ENCODE measurements at regions not wholly inside any gene's neighbourhood (a gene's known extent, or its start where the extent isn't known, plus 50 kb on each side); places are given as distances from the start of the nearest gene placed in this dataset.

DNA sequence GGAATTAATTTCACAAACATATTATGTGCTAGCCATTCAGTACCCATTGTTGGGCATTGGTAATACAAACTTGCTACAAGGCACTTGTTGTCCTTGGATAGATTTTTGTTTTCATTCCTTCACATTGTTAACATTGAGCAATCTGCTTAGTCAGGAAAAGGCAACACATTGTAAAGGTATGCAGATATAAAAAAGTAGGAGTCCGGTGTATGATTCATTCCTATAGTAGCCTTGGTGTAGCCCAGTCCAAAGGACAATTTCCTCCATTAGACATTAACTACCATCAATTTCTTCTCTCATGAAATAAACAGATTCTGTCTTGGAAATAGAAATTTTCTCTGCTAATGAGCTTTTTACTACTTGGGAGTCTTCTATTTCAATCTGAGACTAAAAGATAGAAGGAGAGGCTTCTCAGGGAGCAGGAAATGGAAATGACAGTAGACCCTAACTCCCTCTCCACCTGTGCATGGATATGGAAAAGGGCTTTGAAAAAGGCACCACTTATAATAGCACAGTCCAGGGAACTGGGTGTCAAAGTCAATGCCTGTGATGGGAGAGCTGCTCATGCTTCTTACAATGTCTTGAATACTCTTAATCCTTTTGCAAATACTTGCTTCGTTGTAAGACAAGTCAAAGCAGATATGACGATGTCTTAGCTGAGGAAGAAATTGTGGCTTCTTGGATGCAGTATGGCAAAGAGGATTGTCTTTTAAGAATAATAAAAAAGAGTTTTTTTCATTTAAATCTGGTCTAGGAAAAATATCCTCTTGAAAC lies 369.4 kb upstream of the CITED2 start:
- Histone ChIP-seq H2AFZ (replicated peaks) (no peak overlapping the region), H3K27ac (no peak overlapping the region), H3K9ac (no peak overlapping the region), H3F3A (ENCODE audit: low read depth) (no peaks in the 10 kb centered on the region), H4K20me1 (ENCODE audit: low read depth) (no peaks in the 10 kb centered on the region), H3K79me2 (ENCODE audit: low read depth) (no peaks in the 10 kb centered on the region), H3K27me3 (no peaks in the 10 kb centered on the region), H3K4me1 (no peaks in the 10 kb centered on the region), H3K4me3 (no peak overlapping the region), H3K36me3 (no peaks in the 10 kb centered on the region), H3K9me3 (ENCODE audit: low read depth) (no peaks in the 10 kb centered on the region), H3K4me2 (no peak overlapping the region)
- TF ChIP-seq EZH2phosphoT487 (IDR thresholded peaks at IDR 0.05): no peak
- TF ChIP-seq, protein P1, sequence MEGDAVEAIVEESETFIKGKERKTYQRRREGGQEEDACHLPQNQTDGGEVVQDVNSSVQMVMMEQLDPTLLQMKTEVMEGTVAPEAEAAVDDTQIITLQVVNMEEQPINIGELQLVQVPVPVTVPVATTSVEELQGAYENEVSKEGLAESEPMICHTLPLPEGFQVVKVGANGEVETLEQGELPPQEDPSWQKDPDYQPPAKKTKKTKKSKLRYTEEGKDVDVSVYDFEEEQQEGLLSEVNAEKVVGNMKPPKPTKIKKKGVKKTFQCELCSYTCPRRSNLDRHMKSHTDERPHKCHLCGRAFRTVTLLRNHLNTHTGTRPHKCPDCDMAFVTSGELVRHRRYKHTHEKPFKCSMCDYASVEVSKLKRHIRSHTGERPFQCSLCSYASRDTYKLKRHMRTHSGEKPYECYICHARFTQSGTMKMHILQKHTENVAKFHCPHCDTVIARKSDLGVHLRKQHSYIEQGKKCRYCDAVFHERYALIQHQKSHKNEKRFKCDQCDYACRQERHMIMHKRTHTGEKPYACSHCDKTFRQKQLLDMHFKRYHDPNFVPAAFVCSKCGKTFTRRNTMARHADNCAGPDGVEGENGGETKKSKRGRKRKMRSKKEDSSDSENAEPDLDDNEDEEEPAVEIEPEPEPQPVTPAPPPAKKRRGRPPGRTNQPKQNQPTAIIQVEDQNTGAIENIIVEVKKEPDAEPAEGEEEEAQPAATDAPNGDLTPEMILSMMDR (IDR thresholded peaks at IDR 0.05): no peak
- TF ChIP-seq EZH2 (IDR thresholded peaks at IDR 0.05): no peak
- Mint-ChIP-seq H3K4me1 (no peaks in the 10 kb centered on the region), H3K27me3 (ENCODE audit: insufficient read depth, low read depth) (no peaks in the 10 kb centered on the region), H3K9me3 (no peaks in the 10 kb centered on the region), H3K36me3 (no peaks in the 10 kb centered on the region), H3K27ac (no peak overlapping the region), H3K4me3 (no peak overlapping the region)
- no peak for DNase-seq (ENCODE audit: low spot score)

DNA sequence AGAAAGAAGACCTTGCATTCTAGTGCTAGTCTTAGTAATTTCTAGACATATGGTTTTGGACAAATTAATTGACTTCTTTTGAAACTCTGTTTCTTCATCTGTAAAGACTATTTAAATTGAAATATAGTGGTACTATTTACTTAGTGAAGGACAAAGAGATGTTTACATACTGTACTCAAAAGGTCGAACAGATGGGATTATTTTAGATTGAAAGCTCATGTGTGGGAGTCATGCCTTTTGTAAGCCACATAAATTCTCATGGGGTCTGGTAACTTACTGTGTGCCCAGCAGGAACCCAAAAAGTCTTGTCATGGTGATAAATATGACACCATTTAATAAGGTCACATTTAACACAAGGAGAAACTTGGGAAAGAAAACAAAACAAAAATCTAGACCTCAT lies 368.2 kb upstream of the CITED2 start:
- Mint-ChIP-seq H3K4me3 (no peak overlapping the region), H3K36me3 (no peaks in the 10 kb centered on the region), H3K9me3 (no peaks in the 10 kb centered on the region), H3K4me1 (no peaks in the 10 kb centered on the region), H3K27me3 (ENCODE audit: insufficient read depth, low read depth) (peaks cover 2% of the 10 kb centered on the region), H3K27ac (no peak overlapping the region)
- Histone ChIP-seq H3K4me1 (no peaks in the 10 kb centered on the region), H3K9ac (no peak overlapping the region), H3K79me2 (ENCODE audit: low read depth) (no peaks in the 10 kb centered on the region), H2AFZ (replicated peaks) (no peak overlapping the region), H3F3A (ENCODE audit: low read depth) (no peaks in the 10 kb centered on the region), H3K9me3 (ENCODE audit: low read depth) (no peaks in the 10 kb centered on the region), H3K27ac (no peak overlapping the region), H3K27me3 (no peaks in the 10 kb centered on the region), H3K4me3 (no peak overlapping the region), H4K20me1 (ENCODE audit: low read depth) (no peaks in the 10 kb centered on the region), H3K36me3 (no peaks in the 10 kb centered on the region), H3K4me2 (no peak overlapping the region)
- no peak for DNase-seq (ENCODE audit: low spot score)
- TF ChIP-seq EZH2 (IDR thresholded peaks at IDR 0.05) (no peak), EZH2phosphoT487 (IDR thresholded peaks at IDR 0.05) (no peak)
- TF ChIP-seq, protein P1 (IDR thresholded peaks at IDR 0.05): no peak

DNA sequence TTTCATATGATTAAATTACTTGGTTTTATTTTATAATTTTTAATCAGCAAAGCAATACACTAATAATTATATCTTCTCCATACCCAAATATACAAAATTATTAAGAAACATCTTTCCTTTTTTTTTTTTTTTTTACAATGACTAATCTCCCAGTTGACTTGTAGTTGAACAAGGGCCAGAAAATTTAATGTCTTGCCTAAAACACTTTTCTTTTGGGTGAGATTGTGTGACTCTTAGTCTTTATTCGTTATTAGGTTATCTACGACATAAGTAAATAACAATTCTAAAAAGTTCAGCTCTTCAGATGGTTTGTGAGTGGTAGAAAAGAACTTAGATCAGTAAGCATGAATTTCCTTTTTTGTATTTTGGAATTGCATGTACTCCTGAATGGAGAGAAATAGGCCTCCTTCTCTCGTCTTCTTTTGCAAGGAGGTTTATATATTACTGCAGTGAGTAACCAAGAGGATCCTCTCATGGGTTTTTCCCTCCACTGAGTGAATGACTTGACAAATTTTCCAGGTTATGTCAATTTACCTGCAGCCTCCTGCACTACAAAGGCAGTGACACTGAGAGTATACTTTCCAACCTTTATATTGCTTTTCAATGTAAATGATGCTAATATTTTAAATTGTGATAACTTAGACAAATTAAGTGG lies 364.5 kb upstream of the CITED2 start:
- H3K4me2 ChIP-seq: no peak overlapping the region
- H3K9ac ChIP-seq: no peak overlapping the region
- no peak overlapping the region for H3K27ac ChIP-seq
- no peaks in the 10 kb centered on the region for H3F3A ChIP-seq (ENCODE audit: low read depth)
- Mint-ChIP-seq H3K9me3 (no peaks in the 10 kb centered on the region), H3K4me3 (no peak overlapping the region), H3K4me1 (no peaks in the 10 kb centered on the region), H3K27ac (no peak overlapping the region), H3K36me3 (no peaks in the 10 kb centered on the region), H3K27me3 (ENCODE audit: insufficient read depth, low read depth) (peaks cover 2% of the 10 kb centered on the region)
- no peak for DNase-seq (ENCODE audit: low spot score)
- TF ChIP-seq, protein P1 (IDR thresholded peaks at IDR 0.05): no peak
- TF ChIP-seq EZH2 (IDR thresholded peaks at IDR 0.05): no peak
- no peak for TF ChIP-seq EZH2phosphoT487 (IDR thresholded peaks at IDR 0.05)
- no peaks in the 10 kb centered on the region for H3K79me2 ChIP-seq (ENCODE audit: low read depth)
- H3K27me3 ChIP-seq: no peaks in the 10 kb centered on the region
- no peaks in the 10 kb centered on the region for H3K9me3 ChIP-seq (ENCODE audit: low read depth)
- no peak overlapping the region for H2AFZ ChIP-seq (replicated peaks)
- no peaks in the 10 kb centered on the region for H3K36me3 ChIP-seq
- no peak overlapping the region for H3K4me3 ChIP-seq
- H3K4me1 ChIP-seq: peaks cover 4% of the 10 kb centered on the region
- H4K20me1 ChIP-seq (ENCODE audit: low read depth): no peaks in the 10 kb centered on the region
